Adipocyte (in vitro differentiated cells): ENCODE measurements at regions not wholly inside any gene's neighbourhood (a gene's known extent, or its start where the extent isn't known, plus 50 kb on each side); places are given as distances from the start of the nearest gene placed in this dataset.
A peak's percentile ranks its signal among the peaks of the same experiment; 100 is the strongest.

Experiments
- DNase-seq: peaks from one replicate; pipeline ENCODE4 v3.0.0-alpha.2; 2015; ENCODE audit warnings: low read depth
- H3K27me3 ChIP-seq: replicated peaks from 2 replicates; pipeline ENCODE4 v1.7.0; 2013; ENCODE audit warnings: mild to moderate bottlenecking, low read length, moderate library complexity; ENCODE audit not compliant: control insufficient read depth, insufficient read depth
- H3K36me3 ChIP-seq: 2 replicates; pipeline ENCODE4 v1.7.0; 2013; ENCODE audit warnings: low read length, mild to moderate bottlenecking, moderate library complexity; ENCODE audit not compliant: control insufficient read depth, insufficient read depth, severe bottlenecking
- H3K4me1 ChIP-seq: 2 replicates; pipeline ENCODE4 v1.7.0; 2013; ENCODE audit warnings: mild to moderate bottlenecking, low read length, moderate library complexity; ENCODE audit not compliant: control insufficient read depth, insufficient read depth
- H3K4me3 ChIP-seq: 2 replicates; pipeline ENCODE4 v1.7.0; 2013; ENCODE audit warnings: mild to moderate bottlenecking, low read length, moderate library complexity
- H3K9ac ChIP-seq: 2 replicates; pipeline ENCODE4 v1.7.0; 2013; ENCODE audit warnings: mild to moderate bottlenecking, low read length, moderate library complexity
- H3K9me3 ChIP-seq: 2 replicates; pipeline ENCODE4 v1.7.0; 2013; ENCODE audit warnings: mild to moderate bottlenecking, low read length, moderate library complexity; ENCODE audit not compliant: control insufficient read depth

- Histone ChIP-seq H3K27me3 (no peaks in the 10 kb centered on the region), H3K9me3 (peaks cover 1% of the 10 kb centered on the region), H3K4me1 (peaks cover 14% of the 10 kb centered on the region), H3K36me3 (no peaks in the 10 kb centered on the region), H3K4me3 (no peak overlapping the region), H3K9ac (no peak overlapping the region)
- no peak for DNase-seq
Measured at GRCh38 chr14:49425921-49426320, 160.3 kb downstream of the RPS29 start.

DNA sequence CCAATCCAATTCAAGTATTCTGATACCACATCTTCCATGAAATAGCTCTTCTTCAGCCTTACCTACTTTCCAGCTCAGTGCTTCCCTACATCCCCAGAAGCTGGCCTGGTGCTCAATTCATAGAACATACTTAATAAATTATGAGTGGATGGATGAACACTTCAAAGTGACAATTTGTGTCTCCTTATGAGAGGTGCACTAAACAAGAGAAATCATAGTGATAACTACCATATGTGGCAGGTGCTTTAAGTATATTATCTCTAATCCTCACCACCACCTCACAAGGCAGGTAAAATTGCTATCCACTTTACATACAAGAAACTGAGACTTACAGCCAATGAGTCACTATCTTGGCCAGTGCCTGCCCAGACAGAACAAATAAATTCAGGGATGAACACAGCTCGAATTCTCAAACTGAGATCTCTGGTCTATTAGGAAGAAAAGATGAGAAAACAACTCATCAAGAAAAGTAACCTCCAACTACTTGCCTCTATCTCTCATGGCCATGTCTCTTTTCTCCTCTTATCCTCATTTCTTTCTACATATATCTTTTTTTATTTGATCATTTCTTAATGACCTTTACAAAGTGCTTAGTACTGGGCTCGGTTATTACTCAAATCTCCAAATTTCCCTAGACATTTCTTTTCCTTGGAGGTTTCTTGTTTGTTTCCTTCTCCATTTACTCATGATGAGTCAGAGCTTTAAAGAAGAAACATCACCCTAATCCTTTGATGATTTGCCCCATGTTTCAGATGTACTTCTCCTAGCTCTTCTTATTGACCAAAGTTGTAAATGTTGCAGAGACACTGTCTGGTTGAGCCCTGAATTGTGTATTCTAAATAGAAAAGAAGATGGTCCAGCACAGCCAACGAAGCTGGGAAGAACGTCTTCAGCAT, 161.5 kb downstream of the RPS29 start:
- Histone ChIP-seq H3K9me3 (no peaks in the 10 kb centered on the region), H3K4me1 (peaks cover 14% of the 10 kb centered on the region), H3K9ac (no peak overlapping the region), H3K36me3 (no peaks in the 10 kb centered on the region), H3K27me3 (no peaks in the 10 kb centered on the region), H3K4me3 (no peak overlapping the region)
- DNase-seq = no peak

GRCh38 chr14:49420201-49420600, 166.0 kb downstream of the RPS29 start:
- no peaks in the 10 kb centered on the region for H3K27me3 ChIP-seq
- no peak overlapping the region for H3K4me3 ChIP-seq
- H3K4me1 ChIP-seq = no peaks in the 10 kb centered on the region
- no peak overlapping the region for H3K9ac ChIP-seq
- no peaks in the 10 kb centered on the region for H3K36me3 ChIP-seq
- H3K9me3 ChIP-seq = no peaks in the 10 kb centered on the region
- DNase-seq = no peak

GRCh38 chr14:49418789-49419188, 167.4 kb downstream of the RPS29 start:
- no peaks in the 10 kb centered on the region for H3K9me3 ChIP-seq
- no peak overlapping the region for H3K9ac ChIP-seq
- no peaks in the 10 kb centered on the region for H3K36me3 ChIP-seq
- H3K27me3 ChIP-seq = no peaks in the 10 kb centered on the region
- no peak for DNase-seq
- H3K4me1 ChIP-seq = no peaks in the 10 kb centered on the region
- H3K4me3 ChIP-seq = no peak overlapping the region

DNA sequence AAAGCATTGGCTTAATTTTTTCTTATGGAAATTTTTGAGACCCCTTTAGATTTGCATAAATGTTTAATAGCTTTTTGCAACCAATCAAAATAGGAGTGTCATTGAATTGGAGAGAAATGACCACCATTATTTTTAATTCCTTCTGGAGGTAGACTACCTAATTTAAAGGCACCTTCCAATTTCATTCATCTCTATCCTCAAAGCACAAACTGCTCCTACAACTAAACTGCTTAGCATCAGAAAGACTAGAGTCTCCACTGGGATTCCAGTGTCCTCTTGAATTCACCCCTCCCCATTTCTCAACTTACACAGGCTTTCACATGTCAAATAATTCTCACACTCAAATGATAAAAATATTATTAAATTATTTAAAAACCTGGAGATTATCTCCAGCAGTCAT, 168.4 kb downstream of the RPS29 start:
- H3K4me1 ChIP-seq = no peaks in the 10 kb centered on the region
- no peak overlapping the region for H3K4me3 ChIP-seq
- H3K9ac ChIP-seq = no peak overlapping the region
- H3K36me3 ChIP-seq = no peaks in the 10 kb centered on the region
- no peaks in the 10 kb centered on the region for H3K9me3 ChIP-seq
- H3K27me3 ChIP-seq = no peaks in the 10 kb centered on the region
- DNase-seq = no peak

DNA sequence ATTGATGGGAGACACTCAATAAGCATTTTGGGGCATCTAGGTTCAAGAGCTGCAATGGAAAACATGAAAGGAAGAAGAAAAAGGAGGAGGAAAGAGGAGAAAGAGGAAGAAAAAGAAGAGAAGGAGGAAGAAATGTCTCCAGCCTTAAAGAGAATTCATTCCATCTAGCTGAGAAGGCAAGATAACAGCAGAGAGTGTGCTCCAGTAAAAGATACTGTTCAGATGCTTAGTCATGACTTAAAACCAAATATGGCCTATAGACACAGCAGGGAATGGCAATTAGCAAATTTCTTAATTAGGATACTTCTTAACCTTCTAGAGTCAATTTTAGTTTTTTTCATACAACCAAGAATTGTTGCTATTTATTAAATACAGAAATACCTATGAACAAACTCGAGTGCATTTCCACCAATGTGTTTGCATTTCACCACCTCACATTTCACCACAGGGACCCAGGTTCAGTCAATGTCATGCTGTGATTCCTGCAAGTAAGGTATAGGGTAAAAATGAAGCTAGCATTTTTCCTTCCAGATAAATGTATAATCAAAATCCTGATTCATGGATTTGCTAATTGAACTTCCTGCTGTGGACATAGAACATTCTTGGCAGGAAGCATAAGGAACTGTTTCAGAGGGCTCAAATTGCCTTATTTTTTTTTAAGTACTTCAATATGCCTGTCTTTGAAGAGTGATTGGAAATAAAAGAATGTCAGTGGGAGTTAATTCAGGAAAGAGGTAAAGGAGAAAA, 177.8 kb downstream of the RPS29 start:
- Histone ChIP-seq H3K27me3 (no peaks in the 10 kb centered on the region), H3K9ac (peak overlapping the region; percentile 3), H3K9me3 (no peaks in the 10 kb centered on the region), H3K4me1 (peaks cover 33% of the 10 kb centered on the region), H3K4me3 (no peak overlapping the region), H3K36me3 (no peaks in the 10 kb centered on the region)
- DNase-seq = peak; percentile 14

DNA sequence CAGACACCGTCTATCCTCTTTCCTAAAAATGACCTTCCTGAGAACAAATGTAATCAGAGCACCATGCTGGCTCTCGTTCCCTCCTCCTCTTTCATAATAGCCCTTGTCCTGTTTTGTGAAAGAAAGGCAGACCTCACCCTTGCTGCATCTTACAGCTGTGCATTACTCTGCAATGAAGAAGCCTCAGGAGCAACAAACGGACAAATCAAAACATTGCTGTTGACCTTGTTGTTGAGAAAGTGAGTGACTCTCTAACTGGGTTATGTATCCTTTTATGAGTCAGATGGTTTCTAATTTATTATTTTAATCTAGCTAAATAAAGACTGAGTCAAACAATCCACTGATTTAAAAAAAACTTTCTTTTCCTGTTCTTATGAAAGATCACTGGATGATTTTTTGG, 180.9 kb downstream of the RPS29 start:
- peak; percentile 57 for DNase-seq
- Histone ChIP-seq H3K9me3 (no peaks in the 10 kb centered on the region), H3K9ac (no peak overlapping the region), H3K27me3 (no peaks in the 10 kb centered on the region), H3K36me3 (no peaks in the 10 kb centered on the region), H3K4me1 (peaks cover 33% of the 10 kb centered on the region), H3K4me3 (no peak overlapping the region)

GRCh38 chr14:49401373-49401772, 184.8 kb downstream of the RPS29 start:
- Histone ChIP-seq H3K27me3 (no peaks in the 10 kb centered on the region), H3K9me3 (no peaks in the 10 kb centered on the region), H3K4me3 (no peak overlapping the region), H3K4me1 (peaks cover 14% of the 10 kb centered on the region), H3K9ac (no peak overlapping the region), H3K36me3 (no peaks in the 10 kb centered on the region)
- no peak for DNase-seq

DNA sequence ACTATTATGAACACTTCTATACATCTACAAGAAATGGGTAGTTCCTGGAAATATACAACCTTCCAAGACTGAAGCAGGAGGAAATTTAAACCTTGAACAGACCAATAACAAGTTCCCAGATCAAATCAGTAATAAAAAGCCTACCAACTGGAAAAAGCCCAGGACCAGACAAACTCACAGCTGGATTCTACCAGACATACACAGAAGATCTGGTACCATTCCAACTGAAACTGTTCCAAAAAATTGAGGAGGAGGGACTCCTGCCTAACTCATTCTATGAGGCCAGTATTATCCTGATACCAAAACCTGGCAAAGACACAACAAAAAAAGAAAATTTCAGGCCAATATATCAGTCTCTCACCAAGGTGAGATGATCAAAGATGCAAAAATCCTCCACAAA, 189.4 kb downstream of the RPS29 start:
- H3K9me3 ChIP-seq = no peaks in the 10 kb centered on the region
- no peak overlapping the region for H3K9ac ChIP-seq
- H3K4me1 ChIP-seq = no peaks in the 10 kb centered on the region
- H3K36me3 ChIP-seq = no peaks in the 10 kb centered on the region
- no peaks in the 10 kb centered on the region for H3K27me3 ChIP-seq
- DNase-seq = no peak
- H3K4me3 ChIP-seq = no peak overlapping the region

- H3K4me3 ChIP-seq = no peak overlapping the region
- H3K9ac ChIP-seq = no peak overlapping the region
- peaks cover 9% of the 10 kb centered on the region for H3K4me1 ChIP-seq
- no peaks in the 10 kb centered on the region for H3K36me3 ChIP-seq
- peaks cover 6% of the 10 kb centered on the region for H3K9me3 ChIP-seq
- no peak for DNase-seq
- H3K27me3 ChIP-seq = no peaks in the 10 kb centered on the region
Measured at GRCh38 chr14:49381778-49382177, 204.4 kb downstream of the RPS29 start.

DNA sequence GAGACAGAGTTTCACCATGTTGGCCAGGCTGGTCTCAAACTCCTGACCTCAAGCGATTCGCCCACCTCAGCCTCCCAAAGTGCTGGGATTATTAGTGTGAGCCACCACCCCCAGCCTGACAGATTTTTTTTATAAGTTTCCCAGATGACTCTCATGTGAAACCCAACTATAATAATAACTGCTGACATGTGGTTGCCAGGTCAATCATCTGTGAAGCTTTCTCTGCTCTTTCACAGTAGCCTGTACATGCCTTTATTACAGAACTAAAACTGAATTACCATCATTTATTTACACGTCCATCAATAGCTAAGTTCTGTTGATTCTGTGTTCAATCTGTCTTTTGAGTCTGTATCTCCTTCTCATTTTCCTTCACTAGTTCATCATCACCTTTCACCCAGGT, 218.5 kb downstream of the RPS29 start:
- no peak overlapping the region for H3K9ac ChIP-seq
- no peaks in the 10 kb centered on the region for H3K4me1 ChIP-seq
- no peak overlapping the region for H3K4me3 ChIP-seq
- no peaks in the 10 kb centered on the region for H3K9me3 ChIP-seq
- no peaks in the 10 kb centered on the region for H3K27me3 ChIP-seq
- no peak for DNase-seq
- H3K36me3 ChIP-seq = no peaks in the 10 kb centered on the region
